ENCODE measurements at regions not wholly inside any gene's neighbourhood (a gene's known extent, or its start where the extent isn't known, plus 50 kb on each side); places are given as distances from the start of the nearest gene placed in this dataset.
A peak's percentile ranks its signal among the peaks of the same experiment; 100 is the strongest.

DNA sequence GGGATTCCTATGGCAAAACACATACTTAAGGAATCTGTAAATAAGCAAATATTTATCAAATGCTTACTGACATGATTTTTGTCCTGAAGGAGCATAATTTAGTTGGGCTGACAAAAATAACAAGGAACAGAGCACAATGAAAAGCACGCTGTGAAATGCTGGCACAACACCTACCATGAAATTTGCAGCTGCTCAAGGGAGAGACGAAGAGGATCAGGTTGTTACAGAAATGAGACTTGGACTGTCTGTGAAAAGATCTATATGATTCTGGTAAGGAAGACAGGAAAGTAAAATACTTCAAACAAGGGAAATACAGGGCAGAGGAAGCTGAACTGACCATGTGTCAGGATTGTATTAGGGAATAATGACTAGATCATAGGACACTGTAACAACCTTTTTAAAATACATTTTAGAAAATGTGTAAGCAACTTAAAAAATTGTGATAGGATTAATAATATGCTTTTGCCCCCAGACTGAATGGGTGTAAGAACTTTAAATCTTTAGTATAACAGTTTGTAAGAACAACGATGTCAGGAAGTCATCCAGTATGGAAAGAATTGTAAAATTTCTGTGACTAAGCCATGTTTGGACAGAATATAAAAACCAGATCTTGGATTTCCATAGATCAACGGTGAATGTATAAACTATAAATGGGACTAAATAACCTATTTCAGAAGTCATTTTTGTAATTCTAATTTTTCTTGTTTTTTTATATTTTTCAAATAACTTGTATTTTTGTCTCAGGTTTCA is 1556.0 kb downstream of the EFNB2 start:
- no peak overlapping the region for H2BK120ac ChIP-seq (ENCODE audit: low read depth, low read length)
- H3K79me1 ChIP-seq (ENCODE audit: low read depth, low read length): no peaks in the 10 kb centered on the region
- no peak for DNase-seq (ENCODE audit: low spot score)
- no peak overlapping the region for H3K4me3 ChIP-seq (ENCODE audit: low read length in 2 of 2)
- H3K36me3 ChIP-seq (replicated peaks in 1 of 2; ENCODE audit: control insufficient read depth in 2 of 2, insufficient read depth in 2 of 2, low read length in 2 of 2): no peaks in the 10 kb centered on the region
- H4K8ac ChIP-seq (ENCODE audit: low read depth, low read length): no peak overlapping the region
- no peak overlapping the region for H3K9ac ChIP-seq (ENCODE audit: low read depth, low read length, poor library complexity)
- H3K14ac ChIP-seq (ENCODE audit: low read length): no peak overlapping the region
- no peak overlapping the region for H3K27ac ChIP-seq (replicated peaks; ENCODE audit: low read length)
- H2BK5ac ChIP-seq (ENCODE audit: low read length): no peak overlapping the region
- no peak overlapping the region for H2BK12ac ChIP-seq (ENCODE audit: low read length)
- no peaks in the 10 kb centered on the region for H3K27me3 ChIP-seq (ENCODE audit: control insufficient read depth in 3 of 3, insufficient read depth in 3 of 3, low read depth in 1 of 3, low read length in 3 of 3)
- H3K4ac ChIP-seq (ENCODE audit: low read length): no peak overlapping the region
- no peaks in the 10 kb centered on the region for H3K4me1 ChIP-seq (ENCODE audit: control insufficient read depth in 2 of 2, insufficient read depth in 1 of 2, low read depth in 1 of 2, low read length in 2 of 2)
- H3K23ac ChIP-seq (ENCODE audit: low read depth, low read length, poor library complexity): no peak overlapping the region
- H2AK5ac ChIP-seq (ENCODE audit: low read depth, low read length): no peak overlapping the region
- no peaks in the 10 kb centered on the region for H3K9me3 ChIP-seq (replicated peaks in 1 of 2; ENCODE audit: control insufficient read depth in 2 of 2, insufficient read depth in 1 of 2, low read depth in 1 of 2, low read length in 2 of 2)
- peak overlapping the region; percentile 20 for H2AFZ ChIP-seq (ENCODE audit: low read length)
- no peak overlapping the region for H3K18ac ChIP-seq (ENCODE audit: low read length)
- no CpG with 5 or more reads among the region's 4 CpGs for WGBS, 2 donors (ENCODE audit: extremely low coverage in 2 of 2, insufficient read length in 2 of 2, insufficient replicate concordance in 1 of 2)
- H2BK15ac ChIP-seq (ENCODE audit: low read length): no peak overlapping the region
- H3K4me2 ChIP-seq (ENCODE audit: insufficient read depth, low read length, poor library complexity, severe bottlenecking): no peak overlapping the region
- H4K91ac ChIP-seq (ENCODE audit: low read depth, low read length, poor library complexity): no peak overlapping the region

DNA sequence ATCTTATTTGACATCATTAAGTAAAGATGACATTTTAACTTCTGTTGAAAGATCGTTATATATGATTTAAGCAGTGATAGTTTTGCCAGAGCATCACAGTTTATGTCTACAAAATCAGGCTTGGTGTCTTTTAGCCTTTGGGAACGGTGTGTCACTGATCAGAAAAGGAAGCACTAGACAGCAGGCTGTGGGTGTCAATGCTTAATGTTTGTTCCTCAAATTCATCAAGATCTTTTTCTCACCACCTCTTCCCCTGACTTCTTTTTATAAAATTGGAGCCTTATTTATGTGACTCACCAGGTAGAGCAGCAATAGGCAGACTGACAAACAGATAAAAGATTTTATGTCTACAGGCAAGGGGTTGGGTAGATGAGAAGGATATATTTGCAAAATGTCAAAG is 1558.5 kb downstream of the EFNB2 start:
- H2BK120ac ChIP-seq (ENCODE audit: low read depth, low read length): no peak overlapping the region
- H2BK5ac ChIP-seq (ENCODE audit: low read length): no peak overlapping the region
- WGBS, 2 donors (ENCODE audit: extremely low coverage in 2 of 2, insufficient read length in 2 of 2, insufficient replicate concordance in 1 of 2): no CpG with 5 or more reads among the region's 2 CpGs
- H3K9ac ChIP-seq (ENCODE audit: low read depth, low read length, poor library complexity): no peak overlapping the region
- H3K4ac ChIP-seq (ENCODE audit: low read length): no peak overlapping the region
- no peak overlapping the region for H2BK15ac ChIP-seq (ENCODE audit: low read length)
- H3K4me1 ChIP-seq (ENCODE audit: control insufficient read depth in 2 of 2, insufficient read depth in 1 of 2, low read depth in 1 of 2, low read length in 2 of 2): no peaks in the 10 kb centered on the region
- H3K27me3 ChIP-seq (ENCODE audit: control insufficient read depth in 3 of 3, insufficient read depth in 3 of 3, low read depth in 1 of 3, low read length in 3 of 3): no peaks in the 10 kb centered on the region
- H3K18ac ChIP-seq (ENCODE audit: low read length): no peak overlapping the region
- no peak overlapping the region for H3K27ac ChIP-seq (replicated peaks; ENCODE audit: low read length)
- DNase-seq (ENCODE audit: low spot score): no peak
- no peaks in the 10 kb centered on the region for H3K9me3 ChIP-seq (replicated peaks in 1 of 2; ENCODE audit: control insufficient read depth in 2 of 2, insufficient read depth in 1 of 2, low read depth in 1 of 2, low read length in 2 of 2)
- no peak overlapping the region for H3K4me3 ChIP-seq (ENCODE audit: low read length in 2 of 2)
- no peak overlapping the region for H4K8ac ChIP-seq (ENCODE audit: low read depth, low read length)
- no peak overlapping the region for H4K91ac ChIP-seq (ENCODE audit: low read depth, low read length, poor library complexity)
- H3K36me3 ChIP-seq (replicated peaks in 1 of 2; ENCODE audit: control insufficient read depth in 2 of 2, insufficient read depth in 2 of 2, low read length in 2 of 2): no peaks in the 10 kb centered on the region
- H3K14ac ChIP-seq (ENCODE audit: low read length): no peak overlapping the region
- no peak overlapping the region for H2BK12ac ChIP-seq (ENCODE audit: low read length)
- no peaks in the 10 kb centered on the region for H3K79me1 ChIP-seq (ENCODE audit: low read depth, low read length)
- no peak overlapping the region for H2AK5ac ChIP-seq (ENCODE audit: low read depth, low read length)
- H2AFZ ChIP-seq (ENCODE audit: low read length): no peak overlapping the region
- no peak overlapping the region for H3K23ac ChIP-seq (ENCODE audit: low read depth, low read length, poor library complexity)
- no peak overlapping the region for H3K4me2 ChIP-seq (ENCODE audit: insufficient read depth, low read length, poor library complexity, severe bottlenecking)

DNA sequence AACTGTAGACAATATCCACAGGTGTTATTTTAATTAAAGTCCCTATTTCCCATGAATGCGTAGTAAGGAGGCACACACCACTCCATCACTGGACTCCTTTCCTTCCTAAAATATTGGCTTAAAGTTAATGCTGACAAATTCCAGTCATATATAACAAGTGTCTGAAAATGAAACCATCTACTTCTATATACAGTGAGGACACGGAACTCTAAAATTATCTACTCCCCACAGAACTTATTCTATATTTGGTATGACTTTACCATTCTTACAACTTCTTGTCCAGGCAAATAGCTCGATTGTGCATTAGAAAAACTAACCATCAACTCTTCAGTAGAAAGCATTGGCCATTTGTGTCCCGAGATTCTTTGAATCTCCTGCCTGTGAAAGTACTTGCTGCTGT is 1560.2 kb downstream of the EFNB2 start:
- no peaks in the 10 kb centered on the region for H3K4me1 ChIP-seq (ENCODE audit: control insufficient read depth in 2 of 2, insufficient read depth in 1 of 2, low read depth in 1 of 2, low read length in 2 of 2)
- no peaks in the 10 kb centered on the region for H3K36me3 ChIP-seq (replicated peaks in 1 of 2; ENCODE audit: control insufficient read depth in 2 of 2, insufficient read depth in 2 of 2, low read length in 2 of 2)
- H3K14ac ChIP-seq (ENCODE audit: low read length): no peak overlapping the region

DNA sequence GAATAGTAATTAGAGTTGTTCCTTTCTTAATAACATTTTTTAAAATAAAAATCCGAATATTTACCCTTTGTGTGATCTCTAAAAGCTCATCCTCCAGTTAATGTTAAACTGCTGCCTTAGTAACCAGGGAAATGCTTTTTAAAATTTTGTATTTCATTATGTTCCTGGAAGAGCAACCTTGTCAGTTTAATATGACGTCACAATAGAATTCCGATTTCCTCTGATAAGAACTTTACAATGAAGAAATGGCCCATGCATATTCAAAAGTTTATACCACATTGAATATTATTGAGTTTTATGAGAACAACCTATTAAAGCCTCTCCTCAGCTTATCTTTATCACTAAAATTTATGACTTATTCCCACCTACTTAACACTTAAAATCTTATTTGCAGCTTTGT is 1566.6 kb downstream of the EFNB2 start:
- Histone ChIP-seq H3K79me1 (ENCODE audit: low read depth, low read length) (no peaks in the 10 kb centered on the region), H3K4ac (ENCODE audit: low read length) (no peak overlapping the region), H3K18ac (ENCODE audit: low read length) (no peak overlapping the region), H3K9me3 (replicated peaks in 1 of 2; ENCODE audit: control insufficient read depth in 2 of 2, insufficient read depth in 1 of 2, low read depth in 1 of 2, low read length in 2 of 2) (no peaks in the 10 kb centered on the region), H2AK5ac (ENCODE audit: low read depth, low read length) (no peak overlapping the region), H4K8ac (ENCODE audit: low read depth, low read length) (no peak overlapping the region), H3K9ac (ENCODE audit: low read depth, low read length, poor library complexity) (no peak overlapping the region), H2BK120ac (ENCODE audit: low read depth, low read length) (no peak overlapping the region), H2BK5ac (ENCODE audit: low read length) (no peak overlapping the region), H3K27ac (replicated peaks; ENCODE audit: low read length) (no peak overlapping the region), H3K23ac (ENCODE audit: low read depth, low read length, poor library complexity) (no peak overlapping the region), H3K36me3 (replicated peaks in 1 of 2; ENCODE audit: control insufficient read depth in 2 of 2, insufficient read depth in 2 of 2, low read length in 2 of 2) (no peaks in the 10 kb centered on the region), H3K4me1 (ENCODE audit: control insufficient read depth in 2 of 2, insufficient read depth in 1 of 2, low read depth in 1 of 2, low read length in 2 of 2) (no peaks in the 10 kb centered on the region), H3K14ac (ENCODE audit: low read length) (no peak overlapping the region), H3K4me2 (ENCODE audit: insufficient read depth, low read length, poor library complexity, severe bottlenecking) (no peak overlapping the region), H3K4me3 (ENCODE audit: low read length in 2 of 2) (no peak overlapping the region), H2AFZ (ENCODE audit: low read length) (no peak overlapping the region), H3K27me3 (ENCODE audit: control insufficient read depth in 3 of 3, insufficient read depth in 3 of 3, low read depth in 1 of 3, low read length in 3 of 3) (no peaks in the 10 kb centered on the region), H4K91ac (ENCODE audit: low read depth, low read length, poor library complexity) (no peak overlapping the region), H2BK12ac (ENCODE audit: low read length) (no peak overlapping the region), H2BK15ac (ENCODE audit: low read length) (no peak overlapping the region)
- no peak for DNase-seq (ENCODE audit: low spot score)
- no CpG with 5 or more reads among the region's 3 CpGs for WGBS, 2 donors (ENCODE audit: extremely low coverage in 2 of 2, insufficient read length in 2 of 2, insufficient replicate concordance in 1 of 2)

More for the DNA sequence above, 1560.2 kb downstream of the EFNB2 start:
- Histone ChIP-seq H2AK5ac (ENCODE audit: low read depth, low read length) (no peak overlapping the region), H2BK120ac (ENCODE audit: low read depth, low read length) (no peak overlapping the region), H3K9ac (ENCODE audit: low read depth, low read length, poor library complexity) (no peak overlapping the region), H2BK12ac (ENCODE audit: low read length) (no peak overlapping the region), H3K23ac (ENCODE audit: low read depth, low read length, poor library complexity) (no peak overlapping the region), H2AFZ (ENCODE audit: low read length) (no peak overlapping the region), H3K18ac (ENCODE audit: low read length) (no peak overlapping the region), H3K9me3 (replicated peaks in 1 of 2; ENCODE audit: control insufficient read depth in 2 of 2, insufficient read depth in 1 of 2, low read depth in 1 of 2, low read length in 2 of 2) (no peaks in the 10 kb centered on the region), H4K91ac (ENCODE audit: low read depth, low read length, poor library complexity) (no peak overlapping the region), H4K8ac (ENCODE audit: low read depth, low read length) (no peak overlapping the region), H3K4me3 (ENCODE audit: low read length in 2 of 2) (no peak overlapping the region), H3K27me3 (ENCODE audit: control insufficient read depth in 3 of 3, insufficient read depth in 3 of 3, low read depth in 1 of 3, low read length in 3 of 3) (no peaks in the 10 kb centered on the region), H2BK5ac (ENCODE audit: low read length) (no peak overlapping the region), H2BK15ac (ENCODE audit: low read length) (no peak overlapping the region), H3K79me1 (ENCODE audit: low read depth, low read length) (no peaks in the 10 kb centered on the region), H3K4ac (ENCODE audit: low read length) (no peak overlapping the region), H3K4me2 (ENCODE audit: insufficient read depth, low read length, poor library complexity, severe bottlenecking) (no peak overlapping the region), H3K27ac (replicated peaks; ENCODE audit: low read length) (no peak overlapping the region)
- no CpG with 5 or more reads among the region's 4 CpGs for WGBS, 2 donors (ENCODE audit: extremely low coverage in 2 of 2, insufficient read length in 2 of 2, insufficient replicate concordance in 1 of 2)
- no peak for DNase-seq (ENCODE audit: low spot score)

Measured in neuronal stem cell (in vitro differentiated cells).